ENCODE measurements at regions not wholly inside any gene's neighbourhood (a gene's known extent, or its start where the extent isn't known, plus 50 kb on each side); places are given as distances from the start of the nearest gene placed in this dataset.
"Not testable (repeated sequence)": the region's sequence is repeated elsewhere in the genome, so short reads cannot be mapped to it uniquely, and the experiment has no call there.

DNA sequence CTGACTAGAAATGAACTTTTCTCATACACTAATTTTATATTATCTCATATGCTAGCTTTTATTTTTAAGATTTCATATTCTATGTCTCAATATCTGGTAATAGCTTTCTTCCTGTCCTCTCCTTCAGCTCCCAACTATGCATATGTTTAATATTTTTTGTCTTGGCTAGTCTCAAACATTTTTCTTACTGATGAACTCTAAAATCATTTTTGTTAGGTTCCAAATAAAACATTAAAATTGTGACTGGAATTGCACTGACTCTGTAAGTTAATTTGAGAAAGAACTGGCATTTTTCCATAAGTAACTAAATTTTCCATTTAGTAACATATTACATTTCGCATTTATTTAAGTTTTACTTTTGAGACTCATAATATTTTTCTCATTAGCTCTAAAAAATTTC, 368.5 kb upstream of the DPYD start:
- 70 to 82% methylated on average over 1 of the region's 1 CpG for WGBS, 2 donors
- H3K4me3 ChIP-seq (ENCODE audit: low read depth, poor library complexity, severe bottlenecking): no peak overlapping the region
- intact Hi-C loops (cut with DNase I; ENCODE audit: low total_unique reads): no loop called here
- TF ChIP-seq, protein P1, sequence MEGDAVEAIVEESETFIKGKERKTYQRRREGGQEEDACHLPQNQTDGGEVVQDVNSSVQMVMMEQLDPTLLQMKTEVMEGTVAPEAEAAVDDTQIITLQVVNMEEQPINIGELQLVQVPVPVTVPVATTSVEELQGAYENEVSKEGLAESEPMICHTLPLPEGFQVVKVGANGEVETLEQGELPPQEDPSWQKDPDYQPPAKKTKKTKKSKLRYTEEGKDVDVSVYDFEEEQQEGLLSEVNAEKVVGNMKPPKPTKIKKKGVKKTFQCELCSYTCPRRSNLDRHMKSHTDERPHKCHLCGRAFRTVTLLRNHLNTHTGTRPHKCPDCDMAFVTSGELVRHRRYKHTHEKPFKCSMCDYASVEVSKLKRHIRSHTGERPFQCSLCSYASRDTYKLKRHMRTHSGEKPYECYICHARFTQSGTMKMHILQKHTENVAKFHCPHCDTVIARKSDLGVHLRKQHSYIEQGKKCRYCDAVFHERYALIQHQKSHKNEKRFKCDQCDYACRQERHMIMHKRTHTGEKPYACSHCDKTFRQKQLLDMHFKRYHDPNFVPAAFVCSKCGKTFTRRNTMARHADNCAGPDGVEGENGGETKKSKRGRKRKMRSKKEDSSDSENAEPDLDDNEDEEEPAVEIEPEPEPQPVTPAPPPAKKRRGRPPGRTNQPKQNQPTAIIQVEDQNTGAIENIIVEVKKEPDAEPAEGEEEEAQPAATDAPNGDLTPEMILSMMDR (IDR thresholded peaks at IDR 0.05): no peak
- no peak for TF ChIP-seq POLR2A (IDR thresholded peaks at IDR 0.05)
- no peak for DNase-seq (ENCODE audit: low spot score in 2 of 2)

DNA sequence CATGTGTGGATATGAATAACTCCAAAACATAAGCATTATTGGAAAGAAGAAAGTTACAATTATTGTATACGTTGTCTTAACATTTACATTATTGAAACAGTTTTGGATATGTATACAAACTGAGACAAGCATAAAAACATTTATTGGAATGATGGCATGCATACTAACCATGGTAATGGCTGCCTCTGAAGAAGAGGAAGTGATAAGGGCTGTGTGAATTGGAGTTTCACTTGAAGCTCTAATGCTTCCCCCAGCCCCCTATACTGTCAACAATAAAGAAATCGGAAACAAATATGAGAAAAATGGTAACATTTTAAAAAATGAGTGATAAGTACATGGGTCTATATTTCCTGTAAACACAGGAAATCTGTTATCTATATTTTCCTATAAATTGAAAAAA, 367.7 kb upstream of the DPYD start:
- no peak overlapping the region for H3K4me3 ChIP-seq (ENCODE audit: low read depth, poor library complexity, severe bottlenecking)
- intact Hi-C loops (cut with DNase I; ENCODE audit: low total_unique reads): no loop called here
- TF ChIP-seq, protein P1 (IDR thresholded peaks at IDR 0.05): no peak
- no peak for TF ChIP-seq POLR2A (IDR thresholded peaks at IDR 0.05)
- WGBS, 2 donors: 80 to 90% methylated on average over 2 of the region's 2 CpGs
- DNase-seq (ENCODE audit: low spot score in 2 of 2): no peak

DNA sequence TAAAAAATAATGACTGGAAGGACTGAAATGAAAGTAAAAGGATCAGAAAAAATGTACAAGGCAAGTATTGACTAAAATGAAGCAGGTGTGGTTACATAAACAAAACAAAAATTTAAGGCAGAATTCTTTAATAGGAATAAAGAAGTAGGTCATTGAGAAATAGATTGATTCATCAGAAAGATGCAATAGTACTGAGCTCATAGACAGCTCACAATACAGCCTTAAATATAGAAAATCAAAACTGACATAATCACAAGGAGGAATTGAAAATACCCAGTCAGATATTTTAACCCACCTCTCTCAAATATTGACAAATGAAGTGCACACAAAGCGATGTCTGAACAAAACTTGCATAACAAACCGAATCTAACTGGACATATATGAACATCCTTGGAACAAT, 366.8 kb upstream of the DPYD start:
- H3K4me3 ChIP-seq (ENCODE audit: low read depth, poor library complexity, severe bottlenecking): no peak overlapping the region
- no peak for DNase-seq (ENCODE audit: low spot score in 2 of 2)
- WGBS, 2 donors: 86 to 92% methylated on average over 2 of the region's 2 CpGs
- no peak for TF ChIP-seq POLR2A (IDR thresholded peaks at IDR 0.05)
- TF ChIP-seq, protein P1 (IDR thresholded peaks at IDR 0.05): no peak
- intact Hi-C loops (cut with DNase I; ENCODE audit: low total_unique reads): no loop called here

DNA sequence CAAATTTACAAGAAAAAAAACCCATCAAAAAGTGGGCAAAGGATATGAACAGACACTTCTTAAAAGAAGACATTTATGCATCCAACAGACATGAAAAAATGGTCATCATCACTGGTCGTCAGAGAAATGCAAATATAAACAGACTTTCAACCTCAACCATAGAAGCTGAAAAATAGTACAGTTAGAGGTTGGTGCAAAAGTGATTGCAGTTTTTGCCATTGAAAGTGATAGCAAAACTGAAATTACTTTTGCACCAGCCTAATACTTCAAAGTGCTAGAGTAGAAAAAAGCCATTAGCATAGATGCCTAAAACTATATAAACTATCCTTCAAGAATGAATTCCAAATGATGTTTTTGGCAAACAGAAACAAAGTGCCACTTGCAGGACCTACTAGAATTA, 365.8 kb upstream of the DPYD start:
- TF ChIP-seq, protein P1 (IDR thresholded peaks at IDR 0.05): no peak
- no peak for TF ChIP-seq POLR2A (IDR thresholded peaks at IDR 0.05)
- WGBS, 2 donors: 71 to 93% methylated on average over 1 of the region's 1 CpG
- no peak overlapping the region for H3K4me3 ChIP-seq (ENCODE audit: low read depth, poor library complexity, severe bottlenecking)
- DNase-seq (ENCODE audit: low spot score in 2 of 2): no peak
- intact Hi-C loops (cut with DNase I; ENCODE audit: low total_unique reads): no loop called here

DNA sequence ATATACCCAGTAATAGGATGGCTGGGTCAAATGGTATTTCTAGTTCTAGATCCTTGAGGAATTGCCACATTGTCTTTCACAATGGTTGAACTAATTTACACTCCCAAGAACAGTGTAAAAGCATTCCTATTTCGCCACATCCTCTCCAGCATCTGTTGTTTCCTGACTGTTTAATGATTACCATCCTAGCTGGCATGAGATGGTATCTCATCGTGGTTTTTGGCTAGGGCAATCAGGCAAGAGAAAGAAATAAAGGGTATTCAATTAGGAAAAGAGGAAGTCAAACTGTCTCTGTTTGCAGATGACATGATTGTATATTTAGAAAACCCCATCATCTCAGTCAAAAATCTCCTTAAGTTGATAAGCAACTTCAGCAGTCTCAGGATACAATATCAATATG, 364.5 kb upstream of the DPYD start:
- DNase-seq (ENCODE audit: low spot score in 2 of 2); H3K4me3 ChIP-seq (ENCODE audit: low read depth, poor library complexity, severe bottlenecking); intact Hi-C loops (cut with DNase I; ENCODE audit: low total_unique reads): not testable (repeated sequence)
- 45 to 53% methylated on average over 2 of the region's 2 CpGs for WGBS, 2 donors

DNA sequence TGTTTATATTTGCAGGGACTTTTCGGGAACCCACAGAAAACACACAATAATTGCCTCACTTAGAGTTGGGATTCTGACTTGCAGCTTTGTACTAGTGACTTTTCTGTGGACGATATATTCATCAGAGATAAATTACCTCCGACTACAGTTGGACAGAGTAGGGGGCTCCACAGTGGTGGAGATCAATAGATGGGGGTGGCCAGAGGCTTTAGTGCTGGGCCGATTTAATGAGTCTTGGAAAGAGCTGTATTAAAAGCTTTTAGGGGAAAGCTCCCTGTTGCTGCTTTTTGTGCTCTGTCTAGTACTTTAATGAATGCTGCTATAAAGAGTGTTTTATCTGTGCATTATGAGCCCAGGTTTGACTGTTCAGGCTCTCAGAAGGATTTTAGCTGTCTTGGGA, 359.2 kb upstream of the DPYD start:
- no peak for TF ChIP-seq POLR2A (IDR thresholded peaks at IDR 0.05)
- TF ChIP-seq, protein P1 (IDR thresholded peaks at IDR 0.05): no peak
- H3K4me3 ChIP-seq (ENCODE audit: low read depth, poor library complexity, severe bottlenecking): no peak overlapping the region
- intact Hi-C loops (cut with DNase I; ENCODE audit: low total_unique reads): no loop called here
- 74 to 79% methylated on average over 4 of the region's 4 CpGs for WGBS, 2 donors
- DNase-seq (ENCODE audit: low spot score in 2 of 2): no peak
